HEK293T (cell line): ENCODE measurements at regions not wholly inside any gene's neighbourhood (a gene's known extent, or its start where the extent isn't known, plus 50 kb on each side); places are given as distances from the start of the nearest gene placed in this dataset.

ENCODE experiments used
- CTCF ChIA-PET: fragments of 350-600 bp; formaldehyde crosslinking; extraction: SDS; loops from one replicate; lab custom pipeline; 2021; ENCODE audit warnings: antibody characterized with exemption, inconsistent platforms; lab: Yijun Ruan, JAX
- POLR2A ChIA-PET: fragments of 350-600 bp; formaldehyde crosslinking; extraction: SDS; loops from one replicate; lab custom pipeline; 2020; ENCODE audit warnings: antibody characterized with exemption, inconsistent platforms; lab: Yijun Ruan, JAX
- DNase-seq: peaks from one replicate; pipeline ENCODE4 v3.0.0; 2012; ENCODE audit warnings: mixed read lengths; ENCODE audit errors: extremely low spot score
- ARNT ChIP-seq: fragments of 450-650 bp; IDR thresholded peaks from 2 replicates; pipeline ENCODE4 v1.6.1; 2017; ENCODE audit warnings: mild to moderate bottlenecking
- BHLHE40 ChIP-seq: fragments of 450-650 bp; IDR thresholded peaks from 2 replicates; pipeline ENCODE4 v1.6.1; 2016; ENCODE audit warnings: mild to moderate bottlenecking, moderate library complexity, borderline replicate concordance
- CTBP1 ChIP-seq: fragments of 450-650 bp; IDR thresholded peaks from 2 replicates; pipeline ENCODE4 v1.6.1; 2016; ENCODE audit warnings: borderline replicate concordance
- ELF4 ChIP-seq: fragments of 450-650 bp; IDR thresholded peaks from 2 replicates; pipeline ENCODE4 v1.6.1; 2017; ENCODE audit warnings: antibody characterized with exemption
- FOXA1 ChIP-seq: fragments of 450-650 bp; IDR thresholded peaks from 2 replicates; pipeline ENCODE4 v1.6.1; 2016; ENCODE audit warnings: mild to moderate bottlenecking
- FOXK2 ChIP-seq: fragments of 450-650 bp; IDR thresholded peaks from 2 replicates; pipeline ENCODE4 v1.6.1; 2016; ENCODE audit warnings: mild to moderate bottlenecking
- FOXM1 ChIP-seq: fragments of 450-650 bp; IDR thresholded peaks from 2 replicates; pipeline ENCODE4 v1.6.1; 2017; ENCODE audit warnings: mild to moderate bottlenecking, borderline replicate concordance
- HDGF ChIP-seq: fragments of 450-650 bp; IDR thresholded peaks from 2 replicates; pipeline ENCODE4 v1.6.1; 2017; ENCODE audit warnings: antibody characterized with exemption, borderline replicate concordance
- L3MBTL2 ChIP-seq: fragments of 450-650 bp; conservative IDR thresholded peaks from 2 replicates; pipeline ENCODE4 v1.6.1; 2016; ENCODE audit warnings: mild to moderate bottlenecking
- LEF1 ChIP-seq: fragments of 450-650 bp; IDR thresholded peaks from 2 replicates; pipeline ENCODE4 v1.6.1; 2017; ENCODE audit warnings: mild to moderate bottlenecking, borderline replicate concordance
- NFRKB ChIP-seq: fragments of 450-650 bp; IDR thresholded peaks from 2 replicates; pipeline ENCODE4 v1.6.1; 2016; ENCODE audit warnings: mild to moderate bottlenecking, moderate library complexity
- SP1 ChIP-seq: fragments of 450-650 bp; IDR thresholded peaks from 2 replicates; pipeline ENCODE4 v1.6.1; 2017
- SUZ12 ChIP-seq: fragments of 450-650 bp; IDR thresholded peaks from 2 replicates; pipeline ENCODE4 v1.6.1; 2016; ENCODE audit warnings: mild to moderate bottlenecking
- TARDBP ChIP-seq: fragments of 450-650 bp; IDR thresholded peaks from 2 replicates; pipeline ENCODE4 v1.6.1; 2016
- ZNF384 ChIP-seq: fragments of 450-650 bp; IDR thresholded peaks from 2 replicates; pipeline ENCODE4 v1.6.1; 2016
- TF ChIP-seq, protein P1 (sequence below): fragments of 450-650 bp; IDR thresholded peaks from 2 replicates; pipeline ENCODE4 v1.6.1; 2016

DNA sequence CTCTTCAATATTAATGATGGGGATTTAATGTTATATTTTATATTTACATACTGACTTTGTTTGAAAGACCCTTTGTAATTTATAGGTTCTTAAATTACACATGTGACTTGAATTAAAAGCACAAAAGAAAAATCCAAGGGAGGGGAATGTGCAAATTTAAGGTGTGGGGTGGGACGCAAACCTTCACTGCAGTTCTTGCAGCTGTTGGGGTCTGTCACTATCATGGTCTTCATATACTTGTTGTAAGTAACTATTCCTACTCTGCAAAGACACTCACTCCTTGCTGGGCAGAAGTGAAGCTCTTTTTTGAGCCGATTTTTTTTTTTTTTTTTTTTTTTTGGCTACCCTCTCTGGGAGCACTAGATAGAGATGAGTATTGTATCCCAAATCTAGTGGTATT lies 505.3 kb downstream of the ARHGEF28 start:
- no peak for DNase-seq
- TF ChIP-seq BHLHE40 (no peak), FOXA1 (no peak), NFRKB (no peak), HDGF (no peak), ELF4 (no peak), SP1 (no peak), FOXM1 (no peak)
- TF ChIP-seq, protein P1, sequence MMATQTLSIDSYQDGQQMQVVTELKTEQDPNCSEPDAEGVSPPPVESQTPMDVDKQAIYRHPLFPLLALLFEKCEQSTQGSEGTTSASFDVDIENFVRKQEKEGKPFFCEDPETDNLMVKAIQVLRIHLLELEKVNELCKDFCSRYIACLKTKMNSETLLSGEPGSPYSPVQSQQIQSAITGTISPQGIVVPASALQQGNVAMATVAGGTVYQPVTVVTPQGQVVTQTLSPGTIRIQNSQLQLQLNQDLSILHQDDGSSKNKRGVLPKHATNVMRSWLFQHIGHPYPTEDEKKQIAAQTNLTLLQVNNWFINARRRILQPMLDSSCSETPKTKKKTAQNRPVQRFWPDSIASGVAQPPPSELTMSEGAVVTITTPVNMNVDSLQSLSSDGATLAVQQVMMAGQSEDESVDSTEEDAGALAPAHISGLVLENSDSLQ, result no peak
- ChIA-PET POLR2A (no interaction called here), CTCF (interaction anchor here (0.6 kb wide), 2 partner anchors 229 to 495 kb away, joined by 3 to 6 read pairs; no protein-coding TSS in a partner anchor)

DNA sequence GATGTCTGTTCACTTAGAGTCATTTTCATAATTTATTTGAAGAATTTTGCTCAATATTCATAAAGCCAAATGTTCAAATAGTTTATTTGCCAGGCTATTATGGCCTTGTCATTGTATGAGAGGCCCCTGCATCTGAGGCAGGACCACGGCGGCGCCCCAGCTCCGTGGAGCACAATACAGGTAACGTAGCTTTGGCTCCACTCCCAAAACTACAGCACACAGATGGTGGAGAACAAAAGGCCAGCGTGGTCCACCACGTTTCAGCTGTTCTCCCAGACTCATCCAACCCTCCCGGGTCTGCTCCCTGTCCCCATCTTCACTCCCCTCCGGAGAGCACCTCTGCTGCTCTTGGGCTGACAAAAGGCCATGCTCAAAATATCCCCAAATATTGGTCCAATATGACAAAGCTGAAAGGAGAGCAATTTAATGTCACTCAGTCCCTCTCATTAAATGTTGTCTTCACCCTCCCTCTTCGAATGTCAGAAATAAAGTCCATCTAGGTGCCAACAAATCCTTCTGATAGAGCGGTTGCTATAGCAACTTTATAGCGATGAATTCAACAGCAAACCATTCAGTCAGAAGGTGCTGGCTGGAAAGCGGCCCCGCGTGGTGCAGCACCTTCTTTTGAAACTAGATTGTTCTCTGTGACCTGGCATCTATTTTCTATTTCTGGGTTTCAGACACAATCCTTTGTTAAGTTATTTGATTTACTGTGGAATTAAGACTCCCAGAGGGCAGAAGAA lies 504.3 kb downstream of the ARHGEF28 start:
- no peak for DNase-seq
- CTCF ChIA-PET, result no interaction called here
- POLR2A ChIA-PET, result no interaction called here
- TF ChIP-seq L3MBTL2, result no peak
- no peak for TF ChIP-seq FOXK2
- no peak for TF ChIP-seq SP1
- TF ChIP-seq FOXA1, result no peak
- no peak for TF ChIP-seq TARDBP
- TF ChIP-seq LEF1, result no peak
- TF ChIP-seq HDGF, result no peak
- TF ChIP-seq ARNT, result no peak

DNA sequence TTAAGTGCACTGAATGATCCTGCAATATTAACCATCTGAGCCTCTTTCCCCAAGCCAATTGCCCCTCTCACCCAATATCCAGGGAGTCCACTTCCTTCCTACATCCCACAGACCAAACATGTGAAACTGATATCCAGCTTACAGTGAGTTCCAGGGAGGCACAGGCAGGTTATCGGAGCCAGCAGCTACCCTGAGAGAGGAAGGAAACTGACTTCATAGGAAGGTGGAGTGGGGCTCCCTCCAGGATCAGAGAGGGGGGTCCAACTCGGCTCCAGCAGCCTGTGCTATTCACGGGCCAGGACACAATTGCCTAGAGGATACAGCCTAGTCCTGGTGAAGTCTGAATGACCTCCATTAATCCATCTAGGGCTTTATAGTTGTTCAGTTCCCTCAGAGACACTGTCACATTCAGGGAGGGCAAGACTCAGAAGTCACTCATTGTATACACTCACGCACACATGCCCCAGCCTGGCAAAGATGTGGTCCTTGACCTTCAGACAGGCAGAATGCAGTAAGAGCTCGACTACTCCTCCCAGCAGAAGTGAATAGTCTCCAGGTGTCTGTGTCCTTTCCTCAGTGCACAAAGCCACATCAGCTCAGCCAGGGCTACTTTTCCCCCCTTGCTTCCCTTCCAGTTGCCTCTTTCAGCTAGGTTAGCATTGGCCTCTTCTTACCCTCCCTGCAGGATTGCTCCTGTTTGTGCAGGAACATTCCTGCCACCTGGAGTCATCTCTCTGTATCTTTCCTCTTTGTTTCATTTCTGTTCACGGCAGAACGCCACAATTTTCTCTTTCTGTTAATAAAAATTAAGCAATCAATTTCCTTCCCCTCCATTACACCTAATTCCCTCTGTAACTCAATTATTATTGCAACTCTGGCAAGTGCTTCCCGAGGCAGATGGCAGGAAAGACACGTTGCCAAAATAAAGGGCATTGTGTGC lies 501.7 kb downstream of the ARHGEF28 start:
- TF ChIP-seq CTBP1 (no peak), BHLHE40 (no peak), SP1 (no peak), FOXA1 (no peak), ELF4 (no peak), FOXM1 (no peak)
- DNase-seq, result no peak
- ChIA-PET CTCF (no interaction called here), POLR2A (no interaction called here)

DNA sequence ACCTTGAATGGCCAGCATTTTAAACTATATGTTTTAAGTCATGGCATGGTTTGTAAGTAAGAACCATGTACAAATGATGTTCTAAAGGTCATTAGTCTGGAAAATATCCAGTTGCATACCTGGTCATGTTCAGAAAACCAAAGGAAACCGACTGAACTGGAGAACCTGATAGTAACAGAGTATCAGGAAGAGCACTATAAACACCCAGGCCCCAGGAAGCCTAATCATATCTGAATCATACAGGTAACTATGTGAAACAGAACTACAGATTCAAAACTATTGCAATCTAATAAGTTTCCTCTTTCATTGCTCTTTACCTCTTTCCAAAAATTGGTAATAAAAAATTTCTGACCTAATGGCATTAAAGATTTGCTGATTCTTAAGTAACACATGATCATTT lies 500.3 kb downstream of the ARHGEF28 start:
- CTCF ChIA-PET, result no interaction called here

DNA sequence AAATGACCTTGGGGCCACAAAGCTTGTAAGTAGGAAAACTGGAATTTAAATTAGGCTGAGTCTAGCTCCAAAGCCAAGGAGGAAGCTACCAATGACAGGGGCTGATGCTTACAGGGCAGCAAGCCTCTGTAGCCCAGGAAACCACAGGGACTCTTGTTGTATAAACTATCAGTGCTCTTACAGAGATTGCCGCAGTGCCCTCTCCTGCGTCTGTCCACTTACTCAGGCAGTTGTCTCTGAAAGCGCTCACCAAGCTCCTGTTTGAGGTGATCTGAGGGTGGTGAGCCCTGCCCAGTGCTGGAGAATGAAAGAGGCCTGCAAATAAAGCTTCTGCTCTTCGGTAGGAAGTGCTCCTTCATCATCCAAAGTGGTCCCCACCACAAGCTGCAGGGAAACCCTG lies 498.8 kb downstream of the ARHGEF28 start:
- ChIA-PET CTCF (no interaction called here), POLR2A (no interaction called here)
- DNase-seq, result peak; percentile 31
- TF ChIP-seq CTBP1 (no peak), ELF4 (no peak), FOXM1 (no peak), FOXK2 (no peak), SP1 (no peak), ZNF384 (no peak), BHLHE40 (no peak)
- TF ChIP-seq, protein P1, result no peak

More for the DNA sequence above, 500.3 kb downstream of the ARHGEF28 start:
- no peak for DNase-seq
- no peak for TF ChIP-seq CTBP1
- TF ChIP-seq FOXM1, result no peak
- no peak for TF ChIP-seq SP1
- POLR2A ChIA-PET, result no interaction called here

DNA sequence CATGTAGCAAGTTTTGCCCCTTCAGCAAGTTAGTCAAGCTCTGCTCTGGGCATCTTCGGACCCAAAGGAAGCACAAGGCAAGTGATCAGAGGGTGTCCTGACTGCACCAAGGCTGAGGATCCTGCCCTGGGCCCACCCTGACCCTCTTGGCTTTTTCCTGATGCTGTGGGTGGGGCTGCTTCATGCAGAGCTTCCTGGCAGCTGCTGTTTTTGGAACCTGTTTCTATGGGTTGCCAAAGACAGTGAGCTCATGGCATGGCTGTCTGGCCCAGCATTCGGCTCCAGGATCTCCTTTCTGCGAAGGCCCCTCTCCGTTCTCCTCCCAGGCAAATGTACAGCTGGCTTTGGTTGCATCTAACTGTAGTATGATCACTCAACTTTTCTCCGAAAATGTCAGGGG lies 497.9 kb downstream of the ARHGEF28 start:
- no peak for DNase-seq
- ChIA-PET POLR2A (no interaction called here), CTCF (interaction anchor here (1.3 kb wide), 1 partner anchor 9 kb away, joined by 3 read pairs; no protein-coding TSS in a partner anchor)
- no peak for TF ChIP-seq FOXK2
- no peak for TF ChIP-seq ZNF384
- TF ChIP-seq SUZ12, result no peak
- no peak for TF ChIP-seq NFRKB
- no peak for TF ChIP-seq ARNT

DNA sequence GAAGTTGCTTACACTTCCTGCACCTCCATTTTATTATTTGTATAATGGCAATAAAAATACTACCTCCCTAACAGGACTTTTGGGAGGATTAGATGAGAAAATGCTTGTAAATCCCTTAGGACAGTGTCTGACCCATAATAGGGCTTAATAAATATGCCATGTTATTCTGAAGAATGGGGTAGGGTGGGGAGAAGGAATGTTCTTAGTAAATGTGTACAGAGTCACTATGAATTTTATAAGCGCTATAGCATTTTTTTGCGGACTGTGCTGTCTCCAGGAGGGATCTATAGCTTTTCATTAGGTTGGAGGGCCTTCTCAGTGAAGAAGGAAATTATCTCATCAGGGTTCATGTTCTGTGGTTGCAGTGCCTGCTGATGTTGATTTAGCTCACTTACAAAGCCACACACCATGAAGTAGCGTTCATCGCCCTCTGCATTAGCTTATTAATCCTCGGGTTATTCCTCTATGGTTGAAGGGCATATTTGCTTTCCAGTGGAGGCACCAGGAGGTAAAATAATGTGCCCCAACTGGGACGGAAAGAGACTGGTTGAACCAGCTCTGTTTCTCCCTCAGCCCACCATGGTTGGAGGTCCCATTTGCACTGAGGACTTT lies 497.1 kb downstream of the ARHGEF28 start:
- ChIA-PET POLR2A (no interaction called here), CTCF (interaction anchor here (1.3 kb wide), 1 partner anchor 8 kb away, joined by 3 read pairs; no protein-coding TSS in a partner anchor)
- TF ChIP-seq HDGF (no peak), FOXA1 (no peak), NFRKB (no peak), FOXK2 (no peak)
- DNase-seq, result no peak
